GM12873 (cell line): ENCODE measurements at regions not wholly inside any gene's neighbourhood (a gene's known extent, or its start where the extent isn't known, plus 50 kb on each side); places are given as distances from the start of the nearest gene placed in this dataset.

Experiments used
- CTCF ChIP-seq: IDR thresholded peaks from 2 replicates; pipeline ENCODE4 v1.5.1; 2012; ENCODE audit warnings: low read depth, mild to moderate bottlenecking, moderate library complexity, low read length, control low read depth; ENCODE audit not compliant: insufficient read depth; ENCODE audit errors: missing control alignments

DNA sequence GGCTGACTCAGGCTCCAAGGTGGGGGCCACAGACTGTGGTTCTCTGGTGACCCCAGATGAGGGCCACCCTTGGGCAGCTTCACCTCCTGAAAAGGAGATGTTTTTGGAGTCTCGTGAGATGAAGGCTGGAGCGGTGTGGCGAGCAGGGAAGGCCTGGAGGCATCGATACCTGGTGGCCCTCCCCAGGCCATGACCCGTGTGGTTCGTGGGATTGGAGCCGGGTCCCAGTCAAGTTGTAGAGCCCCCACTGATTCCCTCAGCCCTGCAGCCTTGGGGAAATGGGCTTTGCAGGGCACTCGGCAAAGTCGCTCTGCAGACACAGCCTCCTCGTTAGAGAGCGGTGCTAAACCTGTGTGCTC lies 1083.4 kb downstream of the BRD1 start:
- TF ChIP-seq CTCF = no peak

- no peak for TF ChIP-seq CTCF
These were observed 1083.9 kb downstream of the BRD1 start for GRCh38 chr22:48743601-48744282.

DNA sequence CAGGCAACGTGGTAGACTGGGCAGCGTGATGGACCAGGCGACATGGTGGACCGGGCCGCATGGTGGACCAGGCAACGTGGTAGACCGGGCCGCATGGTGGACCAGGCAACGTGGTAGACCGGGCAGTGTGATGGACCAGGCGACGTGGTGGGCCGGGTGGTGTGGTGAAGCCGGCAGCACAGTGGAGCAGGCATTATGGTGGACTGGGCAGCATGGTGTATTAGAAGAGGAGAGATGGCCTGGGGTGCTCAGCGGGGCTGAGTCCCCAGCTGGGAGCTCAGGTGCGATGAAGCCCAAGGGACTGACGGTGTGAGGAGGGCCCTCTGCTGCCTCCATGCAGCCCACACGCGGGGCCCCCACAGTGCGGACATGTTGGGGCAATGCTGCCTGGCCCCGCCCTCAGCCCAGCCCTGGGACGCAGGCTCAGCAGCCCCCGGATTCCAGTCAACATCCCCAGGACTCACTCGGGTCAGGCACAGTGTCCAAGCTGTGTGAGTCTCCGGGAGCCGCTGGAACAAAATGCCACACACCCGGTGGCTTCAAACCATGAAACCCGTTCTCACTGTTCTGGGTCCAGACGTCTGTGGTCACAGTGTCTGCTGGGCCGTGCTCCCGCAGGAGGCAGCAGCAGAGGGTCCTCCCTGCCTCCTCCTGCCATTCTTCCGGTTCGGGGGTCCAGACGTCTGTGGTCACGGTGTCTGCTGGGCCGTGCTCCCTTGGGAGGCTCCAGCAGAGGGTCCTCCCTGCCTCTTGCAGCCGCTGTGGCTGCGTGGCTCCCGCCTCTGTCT lies 1084.9 kb downstream of the BRD1 start:
- no peak for TF ChIP-seq CTCF

DNA sequence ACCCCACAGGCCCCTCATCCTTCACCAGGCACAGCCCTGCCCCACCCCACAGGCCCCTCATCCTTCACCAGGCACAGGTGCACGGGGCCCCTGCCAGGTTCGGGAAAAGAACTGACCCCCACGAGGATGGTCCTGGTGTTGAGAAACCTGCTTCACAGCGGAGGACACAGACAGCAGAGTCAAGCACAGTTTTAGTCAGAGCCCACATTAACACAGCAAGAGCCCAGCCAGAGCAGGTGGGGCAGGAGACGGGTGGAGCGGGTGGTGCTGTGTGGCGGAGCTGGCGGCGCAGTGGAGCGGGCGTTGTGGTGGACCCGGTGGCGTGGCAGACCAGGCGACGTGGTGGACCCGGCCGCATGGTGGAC lies 1085.5 kb downstream of the BRD1 start:
- no peak for TF ChIP-seq CTCF

- TF ChIP-seq CTCF = no peak
These were observed 1086.1 kb downstream of the BRD1 start for GRCh38 chr22:48741540-48741939.

GRCh38 chr22:48740731-48741405 lies 1086.8 kb downstream of the BRD1 start:
- no peak for TF ChIP-seq CTCF

DNA sequence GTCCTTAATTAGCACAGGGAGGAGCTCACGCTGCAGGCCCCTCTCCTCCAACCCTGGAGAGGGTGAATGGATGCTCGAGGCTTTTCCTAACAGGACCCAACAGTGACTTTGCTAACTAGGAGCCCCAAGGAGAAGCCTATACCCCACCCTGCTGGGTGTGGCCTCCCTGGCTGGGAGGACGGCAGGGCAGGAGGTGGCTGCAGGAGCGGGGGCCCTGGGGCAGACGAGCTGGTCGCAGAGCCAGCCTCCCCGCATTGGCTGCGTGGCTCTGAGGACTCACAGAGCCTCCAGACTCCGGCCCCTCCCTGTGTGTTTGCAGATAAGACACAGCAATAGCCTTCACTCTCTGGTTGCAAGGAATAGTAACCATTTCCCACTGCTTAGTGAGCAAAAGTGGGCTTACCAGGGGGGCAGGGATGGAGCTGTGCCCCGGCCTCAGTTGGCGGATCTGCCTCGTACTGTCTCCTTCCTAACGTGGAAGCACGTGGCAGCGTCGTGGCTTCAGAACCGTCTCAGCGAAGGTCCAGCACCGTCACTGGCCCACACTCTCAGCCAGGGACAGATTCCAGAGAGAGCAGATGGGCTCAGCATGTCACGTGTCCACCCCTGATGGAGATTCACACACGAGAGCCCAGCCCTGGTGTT lies 1087.5 kb downstream of the BRD1 start:
- TF ChIP-seq CTCF = no peak
